IPS-20b (cell line): ENCODE measurements at regions not wholly inside any gene's neighbourhood (a gene's known extent, or its start where the extent isn't known, plus 50 kb on each side); places are given as distances from the start of the nearest gene placed in this dataset.
"Not testable (repeated sequence)": the region's sequence is repeated elsewhere in the genome, so short reads cannot be mapped to it uniquely, and the experiment has no call there.

Experiments
- H3K27ac ChIP-seq: one replicate; pipeline ENCODE4 v1.5.1; 2013; ENCODE audit warnings: low read length
- H3K27me3 ChIP-seq: 2 replicates; pipeline ENCODE4 v1.6.1; 2013; ENCODE audit warnings: mild to moderate bottlenecking, low read length, inconsistent platforms; ENCODE audit not compliant: insufficient read depth
- H3K36me3 ChIP-seq: 2 replicates; pipeline ENCODE4 v1.6.1; 2013; ENCODE audit warnings: low read depth, mild to moderate bottlenecking, inconsistent platforms, low read length, moderate library complexity; ENCODE audit not compliant: insufficient read depth
- H3K4me1 ChIP-seq: 2 replicates; pipeline ENCODE4 v1.6.1; 2013; ENCODE audit warnings: mild to moderate bottlenecking, control low read depth, inconsistent platforms, low read length, moderate library complexity; ENCODE audit not compliant: insufficient read depth
- H3K4me3 ChIP-seq: 2 replicates; pipeline ENCODE4 v1.5.1; 2013; ENCODE audit warnings: mild to moderate bottlenecking, low read length, inconsistent platforms
- H3K9ac ChIP-seq: 2 replicates; pipeline ENCODE4 v1.6.1; 2013; ENCODE audit warnings: low read depth, mild to moderate bottlenecking, inconsistent platforms, low read length, moderate library complexity
- H3K9me3 ChIP-seq: 2 replicates; pipeline ENCODE4 v1.6.1; 2013; ENCODE audit warnings: mild to moderate bottlenecking, low read depth, low read length, inconsistent platforms; ENCODE audit not compliant: insufficient read depth

DNA sequence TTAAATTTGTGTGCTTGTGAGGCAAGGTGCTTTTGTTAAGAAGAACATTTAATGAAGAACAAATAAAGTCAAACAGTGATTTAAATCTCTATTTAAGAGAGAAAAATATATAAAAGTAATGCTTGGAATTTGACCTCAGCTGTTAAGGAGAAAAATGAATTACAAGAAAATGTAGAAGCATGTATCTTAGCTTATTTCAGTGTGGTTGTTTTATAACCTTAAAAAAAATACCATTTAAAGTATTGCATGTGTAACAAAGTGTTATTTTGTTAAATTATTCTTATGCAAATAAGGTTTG is 537.0 kb upstream of the SPRY2 start:
- Histone ChIP-seq H3K9me3 (no peaks in the 10 kb centered on the region), H3K4me1 (peaks cover 17% of the 10 kb centered on the region), H3K36me3 (no peaks in the 10 kb centered on the region), H3K27me3 (peaks cover 9% of the 10 kb centered on the region; the same call in 1 of the 2 replicates), H3K4me3 (no peak overlapping the region), H3K27ac (no peak overlapping the region), H3K9ac (no peak overlapping the region)

DNA sequence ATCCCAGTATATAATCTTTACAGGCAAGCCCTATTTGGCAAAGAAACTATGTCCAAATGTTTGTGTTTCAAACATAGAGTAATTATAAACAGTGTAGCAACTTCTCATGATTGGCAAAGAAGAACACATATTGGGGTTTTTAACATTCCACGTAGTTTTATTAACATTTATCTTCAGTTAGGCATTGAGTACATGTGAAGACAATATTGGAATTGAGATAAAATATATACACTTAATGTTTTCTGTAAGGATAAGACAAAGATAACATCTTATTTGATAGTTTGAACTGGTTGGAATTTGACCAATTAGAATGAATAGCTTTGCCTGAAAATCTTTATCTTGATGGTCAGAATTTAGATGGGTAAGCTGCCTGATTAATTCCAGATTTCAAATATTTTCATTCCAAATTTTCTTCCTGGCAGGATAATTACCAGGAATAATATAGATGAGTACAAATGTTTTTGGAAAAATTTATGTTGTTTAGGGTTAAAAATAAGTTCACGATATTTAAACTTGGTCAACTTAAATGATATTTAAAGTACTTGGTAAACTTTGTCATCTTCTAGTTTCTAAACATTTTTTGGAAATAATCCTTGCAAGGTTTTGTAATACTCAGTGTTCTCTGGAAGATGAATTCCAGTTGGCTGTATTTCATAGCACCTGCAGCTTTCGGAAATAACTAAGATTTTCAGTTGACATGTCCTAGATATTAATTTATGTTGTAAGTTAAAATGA is 536.5 kb upstream of the SPRY2 start:
- Histone ChIP-seq H3K4me1 (peaks cover 15% of the 10 kb centered on the region), H3K9me3 (no peaks in the 10 kb centered on the region), H3K27ac (no peak overlapping the region), H3K9ac (no peak overlapping the region), H3K4me3 (no peak overlapping the region), H3K27me3 (peaks cover 9% of the 10 kb centered on the region; the same call in 1 of the 2 replicates), H3K36me3 (no peaks in the 10 kb centered on the region)

DNA sequence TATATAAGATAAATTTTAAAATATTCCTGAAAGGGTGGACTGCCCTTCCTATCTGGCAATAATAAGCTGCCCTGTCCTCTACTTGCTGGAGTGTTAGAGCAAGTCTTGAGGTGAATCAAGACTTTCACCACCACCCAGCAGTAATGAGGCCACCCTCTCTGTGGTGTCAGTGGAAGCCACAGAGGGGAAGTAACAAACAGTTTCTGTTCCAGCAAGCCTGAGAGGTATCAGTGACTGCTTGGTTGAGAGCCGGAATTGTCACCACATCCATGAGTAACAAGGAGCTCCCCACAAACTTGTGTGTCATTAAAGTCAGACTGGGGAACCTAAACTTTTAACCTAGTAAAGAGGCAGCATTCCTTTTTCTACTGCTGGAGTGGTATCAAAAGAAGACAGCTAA is 532.7 kb upstream of the SPRY2 start:
- no peak overlapping the region for H3K9ac ChIP-seq
- H3K27me3 ChIP-seq, result no peaks in the 10 kb centered on the region
- no peak overlapping the region for H3K4me3 ChIP-seq
- H3K9me3 ChIP-seq, result no peaks in the 10 kb centered on the region
- no peak overlapping the region for H3K27ac ChIP-seq
- peaks cover 6% of the 10 kb centered on the region; the same call in 1 of the 2 replicates for H3K4me1 ChIP-seq
- H3K36me3 ChIP-seq, result no peaks in the 10 kb centered on the region

DNA sequence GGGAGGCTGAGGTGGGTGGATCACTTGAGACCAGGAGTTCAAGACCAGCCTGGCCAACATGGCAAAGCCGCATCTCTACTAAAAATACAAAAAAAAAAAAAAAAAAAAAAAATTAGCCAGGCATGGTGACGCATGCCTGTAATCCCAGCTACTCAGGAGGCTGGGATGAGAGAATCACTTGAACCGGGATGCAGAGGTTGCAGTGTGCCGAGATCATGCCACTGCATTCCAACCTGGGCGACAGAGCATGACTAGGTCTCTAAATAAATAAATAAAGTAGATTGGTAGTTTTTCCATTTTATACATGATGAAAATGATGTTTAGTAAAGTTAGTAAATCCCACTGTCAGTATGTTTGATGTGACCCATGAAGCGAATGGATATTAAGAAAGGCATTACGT is 531.0 kb upstream of the SPRY2 start:
- H3K27ac ChIP-seq, H3K27me3 ChIP-seq, H3K9me3 ChIP-seq, H3K9ac ChIP-seq, H3K4me3 ChIP-seq, H3K36me3 ChIP-seq, H3K4me1 ChIP-seq: not testable (repeated sequence)

DNA sequence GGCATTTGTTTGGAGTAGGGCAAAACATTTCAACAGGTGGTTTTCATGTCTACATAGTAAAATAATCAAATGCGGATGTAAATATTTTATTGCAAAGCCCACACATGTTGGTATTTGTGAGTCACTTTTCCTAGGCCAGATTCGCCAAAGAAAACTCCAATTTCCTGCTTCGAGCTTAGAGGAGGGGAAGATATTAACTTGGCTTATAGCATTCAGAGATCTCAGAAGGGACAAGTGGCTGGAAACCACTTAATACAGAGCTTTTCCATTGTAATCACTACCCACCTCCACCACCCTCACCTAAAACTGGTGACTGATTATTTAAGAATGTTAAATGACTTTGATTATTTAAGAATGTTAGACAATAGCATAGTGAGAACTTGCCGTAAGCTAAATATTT is 530.6 kb upstream of the SPRY2 start:
- H3K4me3 ChIP-seq, result no peak overlapping the region

DNA sequence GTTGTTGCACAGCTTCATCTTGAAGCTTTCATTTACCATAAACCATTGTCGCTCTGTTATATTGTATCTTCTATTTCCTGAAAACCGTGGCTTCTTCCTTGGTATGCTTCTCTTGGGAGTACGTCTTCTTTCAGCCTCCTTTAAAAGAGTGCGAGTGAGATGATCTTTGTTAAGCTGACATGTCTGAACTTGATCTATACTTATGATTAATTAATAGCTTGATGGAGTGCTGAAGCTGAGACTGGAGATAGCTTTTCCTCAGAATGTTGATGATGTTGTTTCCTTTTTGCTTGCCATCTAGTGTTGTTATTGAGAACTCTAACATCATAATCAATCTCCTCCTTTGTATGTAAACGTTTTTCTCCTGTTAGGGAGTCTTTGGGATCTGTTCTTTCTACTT is 529.3 kb upstream of the SPRY2 start:
- Histone ChIP-seq H3K36me3 (no peaks in the 10 kb centered on the region), H3K27me3 (no peaks in the 10 kb centered on the region), H3K9me3 (no peaks in the 10 kb centered on the region), H3K4me3 (no peak overlapping the region), H3K9ac (no peak overlapping the region), H3K4me1 (no peaks in the 10 kb centered on the region), H3K27ac (no peak overlapping the region)

More for the DNA sequence above, 530.6 kb upstream of the SPRY2 start:
- no peaks in the 10 kb centered on the region for H3K27me3 ChIP-seq
- no peaks in the 10 kb centered on the region for H3K4me1 ChIP-seq
- H3K27ac ChIP-seq, result no peak overlapping the region
- no peak overlapping the region for H3K9ac ChIP-seq
- H3K9me3 ChIP-seq, result no peaks in the 10 kb centered on the region
- no peaks in the 10 kb centered on the region for H3K36me3 ChIP-seq

DNA sequence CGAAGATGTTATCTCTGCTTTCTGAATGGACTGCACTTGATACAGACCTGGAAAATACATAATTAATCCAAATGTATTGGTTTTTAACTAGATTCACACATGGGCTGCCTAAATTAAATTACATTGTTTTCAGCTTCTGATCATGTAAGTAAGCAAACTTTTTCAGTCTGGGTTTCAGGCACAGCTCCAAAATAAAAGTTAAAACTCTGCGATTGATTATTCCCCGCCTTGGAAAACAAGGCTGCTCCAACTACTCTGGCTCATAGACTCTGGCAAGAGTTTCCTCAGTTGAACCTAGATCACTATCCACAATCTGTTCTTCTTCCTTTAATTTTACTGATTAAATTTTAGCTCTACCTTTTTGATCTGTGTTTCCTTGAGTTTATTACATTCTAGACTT is 526.0 kb upstream of the SPRY2 start:
- no peaks in the 10 kb centered on the region for H3K27me3 ChIP-seq
- H3K4me1 ChIP-seq, result no peaks in the 10 kb centered on the region
- no peak overlapping the region for H3K4me3 ChIP-seq
- no peak overlapping the region for H3K9ac ChIP-seq
- no peak overlapping the region for H3K27ac ChIP-seq
- H3K9me3 ChIP-seq, result no peaks in the 10 kb centered on the region
- H3K36me3 ChIP-seq, result no peaks in the 10 kb centered on the region

DNA sequence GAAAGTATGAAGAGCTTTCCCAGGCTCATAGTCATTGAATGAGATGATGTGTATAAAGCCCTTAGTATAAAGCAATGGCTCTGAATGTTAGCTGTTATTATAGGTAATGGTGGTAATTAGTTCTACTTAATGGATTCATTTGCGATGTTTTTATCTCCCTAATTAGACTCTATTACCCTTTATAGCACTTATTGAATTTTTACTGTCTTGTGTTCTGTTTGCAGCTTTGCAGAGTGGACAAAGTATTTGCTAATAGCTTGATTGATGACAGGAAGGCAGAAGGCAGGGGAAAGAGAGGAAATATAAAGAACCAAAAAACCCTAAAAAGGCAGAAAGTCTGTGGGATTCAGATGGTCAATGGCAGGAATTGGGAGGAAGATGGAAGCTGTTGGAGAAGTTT is 524.4 kb upstream of the SPRY2 start:
- H3K27ac ChIP-seq, result no peak overlapping the region
- H3K27me3 ChIP-seq, result no peaks in the 10 kb centered on the region
- no peaks in the 10 kb centered on the region for H3K36me3 ChIP-seq
- H3K9me3 ChIP-seq, result no peaks in the 10 kb centered on the region
- H3K4me3 ChIP-seq, result no peak overlapping the region
- no peaks in the 10 kb centered on the region for H3K4me1 ChIP-seq
- H3K9ac ChIP-seq, result no peak overlapping the region

DNA sequence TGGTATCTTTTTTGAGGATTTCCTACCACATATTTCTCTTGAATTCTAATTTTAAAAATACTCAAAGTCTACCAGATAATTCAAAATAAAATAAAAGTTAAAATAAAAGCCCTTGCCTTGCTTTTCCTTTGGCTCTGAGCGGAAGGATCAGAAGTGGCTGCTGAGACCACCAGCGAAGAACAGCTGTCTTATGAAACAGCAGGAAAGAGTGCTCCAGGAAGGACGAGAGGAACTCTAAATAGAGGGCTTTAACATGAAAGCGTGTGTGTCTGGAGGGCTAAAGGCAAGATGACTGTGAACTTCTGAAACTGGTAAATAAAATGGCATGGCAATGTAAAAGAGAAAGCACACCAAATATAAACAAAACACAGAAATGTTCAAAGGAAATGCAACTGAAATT is 521.5 kb upstream of the SPRY2 start:
- Histone ChIP-seq H3K9ac (no peak overlapping the region), H3K4me1 (peaks cover 7% of the 10 kb centered on the region; the same call in 1 of the 2 replicates), H3K4me3 (no peak overlapping the region), H3K9me3 (no peaks in the 10 kb centered on the region), H3K36me3 (no peaks in the 10 kb centered on the region), H3K27me3 (no peaks in the 10 kb centered on the region), H3K27ac (no peak overlapping the region)

DNA sequence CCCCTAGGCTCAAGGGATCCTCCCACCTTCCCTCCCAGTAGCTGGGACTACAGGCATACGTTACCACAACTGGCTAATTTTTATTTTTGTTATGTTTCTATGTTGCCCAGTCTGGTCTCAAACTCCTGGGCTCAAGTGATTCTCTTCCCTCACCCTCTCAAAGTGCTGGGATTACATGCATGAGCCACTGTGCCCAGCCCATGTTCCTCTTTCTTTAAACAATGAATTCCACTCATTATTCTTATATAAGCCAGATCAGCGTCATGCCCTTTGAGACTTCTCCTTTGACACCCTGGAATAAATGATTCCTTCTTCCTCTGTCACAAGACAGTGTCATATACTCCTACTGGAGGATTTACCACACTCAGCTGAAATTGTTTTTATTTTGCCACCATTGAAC is 519.9 kb upstream of the SPRY2 start:
- Histone ChIP-seq H3K9ac (no peak overlapping the region), H3K4me3 (no peak overlapping the region), H3K27ac (no peak overlapping the region), H3K27me3 (no peaks in the 10 kb centered on the region), H3K36me3 (no peaks in the 10 kb centered on the region), H3K4me1 (peaks cover 8% of the 10 kb centered on the region; the same call in 1 of the 2 replicates), H3K9me3 (no peaks in the 10 kb centered on the region)

DNA sequence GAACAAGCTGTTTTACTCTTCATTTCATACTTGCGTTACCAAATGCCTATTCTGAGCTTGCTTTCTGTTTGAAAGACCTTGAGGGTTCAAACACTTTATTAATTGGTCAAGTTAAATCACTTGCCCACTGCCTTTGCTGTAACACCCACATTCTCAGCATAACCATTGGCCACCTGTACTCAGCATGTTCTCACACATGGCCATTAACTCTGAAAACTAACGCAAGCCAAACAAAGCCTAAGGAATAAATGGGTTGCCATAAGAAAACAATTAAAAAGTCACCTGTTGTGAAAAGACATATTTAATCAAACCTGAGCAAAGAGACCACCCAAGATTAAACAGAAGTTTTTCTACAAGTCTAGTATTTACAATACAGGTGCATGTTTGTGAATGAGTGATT is 517.2 kb upstream of the SPRY2 start:
- H3K4me3 ChIP-seq, result no peak overlapping the region

DNA sequence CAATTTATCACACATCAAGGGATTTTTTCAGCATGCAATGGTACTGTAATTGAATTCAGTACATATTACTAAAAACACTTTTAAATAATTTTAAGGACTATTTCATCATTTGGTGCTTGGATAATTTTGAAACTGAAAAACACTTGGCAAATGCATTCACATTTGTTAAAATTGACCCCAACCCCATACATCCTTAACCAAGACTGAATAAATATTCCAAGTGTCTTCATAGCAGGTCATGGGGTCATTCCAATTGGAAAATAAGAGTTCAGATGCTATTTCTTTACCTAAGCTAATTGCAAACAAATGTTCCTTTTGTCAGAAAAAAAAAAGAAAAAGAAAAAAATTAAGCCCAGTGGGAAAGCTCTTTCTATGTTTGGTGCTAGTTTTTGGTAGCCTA is 516.4 kb upstream of the SPRY2 start:
- Histone ChIP-seq H3K9me3 (no peaks in the 10 kb centered on the region), H3K4me3 (no peak overlapping the region), H3K27ac (no peak overlapping the region), H3K9ac (no peak overlapping the region), H3K4me1 (peaks cover 8% of the 10 kb centered on the region; the same call in 1 of the 2 replicates), H3K36me3 (no peaks in the 10 kb centered on the region), H3K27me3 (no peaks in the 10 kb centered on the region)

More for the DNA sequence above, 517.2 kb upstream of the SPRY2 start:
- Histone ChIP-seq H3K9ac (no peak overlapping the region), H3K9me3 (no peaks in the 10 kb centered on the region), H3K27me3 (no peaks in the 10 kb centered on the region), H3K27ac (no peak overlapping the region), H3K4me1 (peaks cover 8% of the 10 kb centered on the region; the same call in 1 of the 2 replicates), H3K36me3 (no peaks in the 10 kb centered on the region)
